ENCODE measurements at regions not wholly inside any gene's neighbourhood (a gene's known extent, or its start where the extent isn't known, plus 50 kb on each side); places are given as distances from the start of the nearest gene placed in this dataset.

DNA sequence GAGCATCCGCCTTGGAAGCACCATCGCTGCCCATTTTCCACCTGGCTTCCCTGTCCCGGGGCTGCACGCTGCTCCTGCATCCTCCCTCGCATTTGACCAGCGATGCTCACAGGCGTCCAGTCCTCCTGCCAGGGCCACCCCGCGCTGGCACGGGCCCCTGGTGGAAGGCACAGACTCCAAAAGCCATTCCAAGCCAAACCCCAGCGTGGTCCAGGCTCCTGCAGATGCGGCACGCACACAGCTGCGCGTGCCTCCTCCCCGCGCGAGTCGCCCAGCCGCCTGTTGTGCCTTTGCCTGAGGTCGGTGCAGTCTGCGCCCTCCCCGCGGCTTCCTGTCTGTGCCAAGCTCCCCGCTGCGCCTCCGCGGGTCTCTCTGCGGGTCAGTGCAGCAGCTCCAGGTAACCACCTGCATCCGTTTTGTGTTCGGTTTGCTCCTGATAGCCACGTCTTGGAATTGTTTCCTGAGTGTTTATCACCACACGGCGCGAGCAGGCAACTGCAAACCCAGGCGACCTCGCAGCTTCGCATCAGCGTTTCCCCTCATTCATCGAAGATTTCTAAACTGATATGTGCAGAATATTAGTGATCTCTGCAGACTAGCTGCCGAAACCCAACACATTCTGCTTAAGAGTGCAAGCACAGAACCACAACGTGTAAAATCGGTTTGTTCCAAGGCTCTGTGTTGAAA is 65.2 kb upstream of the SALL3 start:
- H3K27me3 Mint-ChIP-seq (ENCODE audit: low read depth) = no peaks in the 10 kb centered on the region
- no peak overlapping the region for H3K27ac Mint-ChIP-seq
- ATAC-seq (replicated peaks in 1 of 2) (no peak), DNase-seq (no peak)
- H3K36me3 Mint-ChIP-seq (ENCODE audit: insufficient read depth in 2 of 2) = peaks cover 0 to 4% of the 10 kb centered on the region in 2 donors
- peaks cover 4 to 7% of the 10 kb centered on the region in 2 donors for H3K9me3 Mint-ChIP-seq
- no peaks in the 10 kb centered on the region for H3K4me1 Mint-ChIP-seq (ENCODE audit: low read depth)
- no peak overlapping the region for H3K4me3 Mint-ChIP-seq

DNA sequence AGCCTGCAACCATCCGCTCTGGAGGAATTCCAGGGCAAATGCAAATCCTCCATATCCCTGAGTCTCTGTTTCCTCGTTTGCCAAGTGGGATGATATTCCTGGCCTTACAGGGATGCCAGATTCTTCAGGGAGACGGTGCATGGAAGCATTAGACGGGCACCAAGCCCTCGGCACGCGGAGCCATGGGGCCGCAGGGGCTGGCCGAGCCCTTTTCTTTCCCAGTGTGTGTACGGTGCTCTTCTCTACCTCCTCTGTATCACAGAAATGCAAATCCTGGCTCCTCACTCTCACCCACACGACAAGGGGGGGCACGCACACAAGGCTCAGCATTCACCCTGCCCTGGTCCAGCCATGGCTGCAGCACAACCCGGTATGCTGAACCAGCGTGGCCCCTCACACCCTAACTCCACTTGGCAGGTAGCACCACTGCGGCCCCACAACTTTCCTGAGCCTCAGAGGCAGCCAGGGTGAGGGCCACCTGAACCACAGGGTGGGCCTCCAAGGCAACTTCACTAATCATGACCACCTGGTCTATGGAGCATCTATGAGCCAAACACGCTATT is 64.1 kb upstream of the SALL3 start:
- no peaks in the 10 kb centered on the region for H3K4me1 Mint-ChIP-seq (ENCODE audit: low read depth)
- H3K4me3 Mint-ChIP-seq = no peak overlapping the region
- H3K9me3 Mint-ChIP-seq = peaks cover 4 to 7% of the 10 kb centered on the region in 2 donors
- no peak overlapping the region for H3K27ac Mint-ChIP-seq
- peaks cover 0 to 4% of the 10 kb centered on the region in 2 donors for H3K36me3 Mint-ChIP-seq (ENCODE audit: insufficient read depth in 2 of 2)
- DNase-seq = no peak
- no peaks in the 10 kb centered on the region for H3K27me3 Mint-ChIP-seq (ENCODE audit: low read depth)
- no peak for ATAC-seq (replicated peaks in 1 of 2)

- Mint-ChIP-seq H3K4me3 (no peak overlapping the region), H3K9me3 (peaks cover 4 to 7% of the 10 kb centered on the region in 2 donors), H3K4me1 (ENCODE audit: low read depth) (no peaks in the 10 kb centered on the region), H3K36me3 (ENCODE audit: insufficient read depth in 2 of 2) (peaks cover 0 to 4% of the 10 kb centered on the region in 2 donors), H3K27me3 (ENCODE audit: low read depth) (no peaks in the 10 kb centered on the region), H3K27ac (no peak overlapping the region)
- ATAC-seq (replicated peaks in 1 of 2) = no peak
- DNase-seq = no peak
Observed at GRCh38 chr18:78918707-78919106, 60.9 kb upstream of the SALL3 start.

DNA sequence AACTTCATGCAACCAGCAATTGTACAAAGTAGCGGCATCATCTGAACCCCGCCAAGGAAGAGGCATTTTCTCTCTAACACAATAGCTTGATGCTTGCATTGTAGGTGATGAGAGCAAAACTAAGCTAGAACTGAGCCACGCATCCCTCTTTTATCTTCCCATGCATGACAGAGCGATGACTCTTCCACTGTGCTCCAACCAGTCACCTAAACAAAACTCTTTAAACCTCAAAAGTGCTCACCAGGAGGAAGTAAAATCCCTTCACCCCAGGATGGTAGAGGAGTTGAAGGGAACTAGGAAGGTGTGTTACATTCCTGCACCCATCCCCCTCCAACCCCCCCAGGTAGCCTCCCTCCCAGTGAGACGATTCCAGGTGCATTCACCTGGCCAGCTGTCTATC is 59.7 kb upstream of the SALL3 start:
- no peak overlapping the region for H3K27ac Mint-ChIP-seq
- no peak overlapping the region for H3K4me3 Mint-ChIP-seq
- peaks cover 0 to 4% of the 10 kb centered on the region in 2 donors for H3K36me3 Mint-ChIP-seq (ENCODE audit: insufficient read depth in 2 of 2)
- no peaks in the 10 kb centered on the region for H3K27me3 Mint-ChIP-seq (ENCODE audit: low read depth)
- no peak for ATAC-seq (replicated peaks in 1 of 2)
- no peaks in the 10 kb centered on the region for H3K4me1 Mint-ChIP-seq (ENCODE audit: low read depth)
- no peak for DNase-seq
- H3K9me3 Mint-ChIP-seq = peaks cover 4 to 7% of the 10 kb centered on the region in 2 donors

DNA sequence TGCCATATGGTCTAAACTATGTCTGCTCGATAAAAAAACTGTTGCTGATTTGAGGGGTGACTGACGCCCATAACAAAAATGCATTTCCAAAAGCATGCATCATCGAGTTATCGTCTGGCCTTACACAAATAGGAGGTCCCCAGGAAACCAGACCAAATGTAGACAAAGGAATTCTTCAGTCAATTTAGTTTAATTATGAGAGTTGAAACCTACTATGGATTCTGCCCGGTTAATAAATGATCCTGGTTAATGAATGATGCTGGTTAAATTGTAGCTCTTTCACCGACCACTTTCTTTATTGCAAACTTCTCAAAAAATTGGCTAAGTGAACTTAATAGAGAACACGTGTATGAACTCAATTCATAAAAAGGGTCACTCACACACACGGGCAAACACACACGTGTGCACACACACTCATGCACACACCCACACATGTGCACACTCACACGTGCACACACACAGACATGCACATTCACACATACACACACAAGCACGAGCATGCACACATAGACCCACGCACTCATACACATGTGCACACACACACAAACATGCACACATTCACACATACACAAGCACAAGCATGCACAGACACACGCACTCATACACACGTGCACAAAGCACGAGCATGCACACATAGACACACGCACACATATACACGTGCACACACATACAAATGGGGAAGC is 59.0 kb upstream of the SALL3 start:
- no peak for DNase-seq
- peaks cover 0 to 4% of the 10 kb centered on the region in 2 donors for H3K36me3 Mint-ChIP-seq (ENCODE audit: insufficient read depth in 2 of 2)
- H3K9me3 Mint-ChIP-seq = peaks cover 4 to 7% of the 10 kb centered on the region in 2 donors
- H3K27me3 Mint-ChIP-seq (ENCODE audit: low read depth) = no peaks in the 10 kb centered on the region
- H3K4me1 Mint-ChIP-seq (ENCODE audit: low read depth) = no peaks in the 10 kb centered on the region
- ATAC-seq (replicated peaks in 1 of 2) = no peak
- no peak overlapping the region for H3K4me3 Mint-ChIP-seq
- no peak overlapping the region for H3K27ac Mint-ChIP-seq

DNA sequence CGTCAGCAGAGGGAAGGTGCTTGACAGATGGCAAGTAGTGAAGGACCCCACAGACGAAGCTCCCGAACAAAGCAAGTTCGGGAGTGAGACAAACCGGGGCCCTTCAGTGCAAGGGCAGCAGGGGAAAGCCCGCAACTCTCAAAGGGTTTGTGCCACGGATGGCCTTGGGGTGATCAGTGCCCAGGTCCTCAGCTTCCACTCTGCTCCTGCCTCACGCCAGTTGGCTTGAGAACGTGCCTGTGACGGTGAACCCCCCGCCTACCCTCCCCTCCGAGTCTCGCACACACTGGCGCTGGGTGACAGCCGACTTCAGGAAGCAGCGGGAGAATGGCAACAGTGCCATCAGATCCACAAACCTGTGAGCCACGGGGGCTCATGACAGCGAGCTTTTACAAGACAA is 56.8 kb upstream of the SALL3 start:
- Mint-ChIP-seq H3K36me3 (ENCODE audit: insufficient read depth in 2 of 2) (no peaks in the 10 kb centered on the region), H3K4me1 (ENCODE audit: low read depth) (no peaks in the 10 kb centered on the region), H3K27me3 (ENCODE audit: low read depth) (no peaks in the 10 kb centered on the region), H3K4me3 (no peak overlapping the region), H3K9me3 (peaks cover 0 to 2% of the 10 kb centered on the region in 2 donors), H3K27ac (no peak overlapping the region)
- DNase-seq (no peak), ATAC-seq (replicated peaks in 1 of 2) (no peak)

DNA sequence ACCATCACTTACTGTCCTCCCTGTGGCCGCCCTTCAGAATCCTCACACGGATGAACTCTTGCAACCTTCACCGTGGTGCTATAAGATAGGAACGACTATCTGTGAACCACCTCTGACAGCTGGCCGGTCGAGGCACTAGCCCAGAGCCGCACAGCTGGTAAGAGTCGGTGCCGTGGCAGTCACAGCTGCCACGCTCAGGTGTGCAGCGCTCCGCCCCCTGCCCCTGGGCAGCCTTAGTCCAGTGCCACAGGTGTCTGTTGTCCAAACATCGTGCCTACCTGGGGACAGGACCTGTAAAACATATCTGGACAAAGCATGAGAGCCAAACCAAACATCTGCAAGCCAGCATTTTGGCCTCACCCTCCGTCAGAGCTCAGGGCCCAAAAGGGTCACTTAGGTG is 55.3 kb upstream of the SALL3 start:
- no peaks in the 10 kb centered on the region for H3K36me3 Mint-ChIP-seq (ENCODE audit: insufficient read depth in 2 of 2)
- no peaks in the 10 kb centered on the region for H3K27me3 Mint-ChIP-seq (ENCODE audit: low read depth)
- H3K9me3 Mint-ChIP-seq = no peaks in the 10 kb centered on the region
- no peak overlapping the region for H3K4me3 Mint-ChIP-seq
- H3K4me1 Mint-ChIP-seq (ENCODE audit: low read depth) = no peaks in the 10 kb centered on the region
- ATAC-seq (replicated peaks in 1 of 2) (no peak), DNase-seq (no peak)
- H3K27ac Mint-ChIP-seq = no peak overlapping the region

DNA sequence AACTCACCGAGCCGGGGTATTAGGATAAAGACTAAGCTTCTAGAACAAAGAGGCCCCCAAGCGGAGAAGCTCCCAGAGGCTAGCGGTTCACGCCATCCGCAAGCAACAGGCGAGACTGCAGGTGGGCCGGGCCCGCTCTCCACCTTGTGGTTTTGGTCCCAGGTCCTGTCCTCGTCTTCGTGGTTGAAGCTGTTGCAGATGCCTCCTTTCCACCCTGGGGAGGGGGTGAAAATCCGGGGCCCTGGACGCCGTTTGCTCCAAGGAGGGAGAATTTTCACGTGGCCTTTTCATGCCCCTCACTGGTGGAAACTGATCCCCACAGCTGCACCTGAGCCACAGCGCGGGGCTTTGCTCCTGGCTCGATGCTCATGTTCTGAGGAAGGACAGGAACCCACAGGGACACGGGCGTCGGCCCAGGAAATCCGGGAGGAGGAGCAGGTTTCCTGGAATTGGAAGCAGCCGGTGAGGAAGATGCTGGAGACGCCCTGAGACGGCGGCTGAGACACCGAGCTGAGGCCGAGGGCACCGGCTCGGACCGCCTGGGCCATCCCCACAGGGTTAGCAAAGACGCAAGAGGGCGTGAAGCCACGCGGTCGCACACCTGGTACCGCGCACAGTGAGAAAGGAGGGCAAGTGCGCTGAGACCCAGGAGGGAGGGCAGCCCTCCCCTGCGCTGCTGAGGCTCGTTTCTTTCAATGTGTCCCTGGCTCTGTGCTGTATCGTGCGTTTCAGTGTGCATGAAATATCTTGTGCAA is 54.7 kb upstream of the SALL3 start:
- DNase-seq = no peak
- H3K27ac Mint-ChIP-seq = no peak overlapping the region
- H3K9me3 Mint-ChIP-seq = no peaks in the 10 kb centered on the region
- H3K27me3 Mint-ChIP-seq (ENCODE audit: low read depth) = no peaks in the 10 kb centered on the region
- H3K36me3 Mint-ChIP-seq (ENCODE audit: insufficient read depth in 2 of 2) = no peaks in the 10 kb centered on the region
- no peak overlapping the region for H3K4me3 Mint-ChIP-seq
- ATAC-seq (replicated peaks in 1 of 2) = no peak
- no peaks in the 10 kb centered on the region for H3K4me1 Mint-ChIP-seq (ENCODE audit: low read depth)

- H3K27me3 Mint-ChIP-seq (ENCODE audit: low read depth) = no peaks in the 10 kb centered on the region
- H3K9me3 Mint-ChIP-seq = no peaks in the 10 kb centered on the region
- H3K4me1 Mint-ChIP-seq (ENCODE audit: low read depth) = no peaks in the 10 kb centered on the region
- H3K36me3 Mint-ChIP-seq (ENCODE audit: insufficient read depth in 2 of 2) = no peaks in the 10 kb centered on the region
- no peak for ATAC-seq (replicated peaks in 1 of 2)
- H3K4me3 Mint-ChIP-seq = no peak overlapping the region
- no peak overlapping the region for H3K27ac Mint-ChIP-seq
- no peak for DNase-seq
Observed at GRCh38 chr18:78925557-78926242, 53.9 kb upstream of the SALL3 start.

DNA sequence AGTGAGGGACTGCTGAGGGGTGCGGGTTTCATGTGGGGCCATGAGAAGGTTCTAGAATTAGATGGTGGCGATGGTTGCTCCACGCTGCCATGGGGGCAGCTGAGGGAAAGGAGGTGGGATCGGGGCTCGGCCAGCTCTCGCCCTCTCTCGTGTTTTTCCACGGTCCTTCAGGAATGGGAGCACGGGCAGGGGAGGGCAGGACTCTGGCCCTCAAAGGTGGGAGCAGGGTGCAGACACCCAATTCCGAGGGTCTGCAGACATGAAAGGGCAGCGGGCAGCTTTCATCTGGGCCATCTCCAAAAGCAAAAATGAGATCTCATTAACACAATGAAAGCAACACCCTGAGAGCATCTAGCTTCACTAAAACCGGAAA is 53.4 kb upstream of the SALL3 start:
- Mint-ChIP-seq H3K36me3 (ENCODE audit: insufficient read depth in 2 of 2) (no peaks in the 10 kb centered on the region), H3K4me1 (ENCODE audit: low read depth) (no peaks in the 10 kb centered on the region), H3K27ac (no peak overlapping the region), H3K9me3 (no peaks in the 10 kb centered on the region), H3K4me3 (no peak overlapping the region), H3K27me3 (ENCODE audit: low read depth) (no peaks in the 10 kb centered on the region)
- DNase-seq (no peak), ATAC-seq (replicated peaks in 1 of 2) (no peak)

DNA sequence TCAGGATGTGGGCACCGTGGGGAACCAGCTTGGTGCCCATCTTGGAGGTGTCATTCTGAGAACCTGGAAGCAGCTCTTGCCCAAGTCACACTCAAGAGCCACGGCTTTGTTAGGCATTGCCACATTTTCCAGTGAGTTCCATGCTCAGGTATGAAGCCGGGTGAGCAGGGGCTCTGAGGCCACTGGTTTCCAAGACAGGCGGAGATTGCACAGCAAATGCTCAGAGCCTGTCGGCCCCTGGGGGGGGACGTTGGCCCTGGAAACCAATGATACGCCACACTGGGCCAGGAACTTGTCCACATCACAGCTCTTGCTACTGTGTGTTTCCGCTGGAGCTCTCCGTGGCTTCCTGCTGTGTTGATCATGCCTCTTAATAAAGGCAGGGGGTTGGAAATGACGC is 52.5 kb upstream of the SALL3 start:
- no peaks in the 10 kb centered on the region for H3K27me3 Mint-ChIP-seq (ENCODE audit: low read depth)
- no peak overlapping the region for H3K27ac Mint-ChIP-seq
- ATAC-seq (replicated peaks in 1 of 2) (no peak), DNase-seq (no peak)
- no peak overlapping the region for H3K4me3 Mint-ChIP-seq
- no peaks in the 10 kb centered on the region for H3K36me3 Mint-ChIP-seq (ENCODE audit: insufficient read depth in 2 of 2)
- H3K4me1 Mint-ChIP-seq (ENCODE audit: low read depth) = no peaks in the 10 kb centered on the region
- H3K9me3 Mint-ChIP-seq = no peaks in the 10 kb centered on the region

DNA sequence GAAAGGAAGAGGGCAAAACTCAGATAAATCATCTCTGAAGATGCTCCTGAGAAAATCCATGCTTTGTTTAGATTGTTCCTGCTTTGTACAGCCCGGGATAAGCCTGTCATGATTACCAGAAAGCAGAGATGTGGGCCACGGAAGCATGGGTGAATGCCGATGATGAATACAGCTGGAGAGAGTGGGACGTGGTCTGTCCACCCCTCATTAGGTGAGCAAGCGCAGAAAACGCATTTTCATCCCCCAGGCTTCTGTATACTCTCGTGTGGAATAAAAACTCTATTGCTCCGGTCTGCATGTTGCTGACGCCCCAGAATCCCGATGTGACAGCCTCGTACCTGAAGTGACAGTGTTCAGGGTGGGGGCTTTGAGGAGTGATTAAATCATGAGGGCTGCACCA is 52.0 kb upstream of the SALL3 start:
- Mint-ChIP-seq H3K27ac (no peak overlapping the region), H3K4me3 (no peak overlapping the region), H3K4me1 (ENCODE audit: low read depth) (no peaks in the 10 kb centered on the region), H3K36me3 (ENCODE audit: insufficient read depth in 2 of 2) (no peaks in the 10 kb centered on the region), H3K9me3 (no peaks in the 10 kb centered on the region), H3K27me3 (ENCODE audit: low read depth) (no peaks in the 10 kb centered on the region)
- ATAC-seq (replicated peaks in 1 of 2) = no peak
- DNase-seq = no peak

- no peaks in the 10 kb centered on the region for H3K4me1 Mint-ChIP-seq (ENCODE audit: low read depth)
- DNase-seq (no peak), ATAC-seq (replicated peaks in 1 of 2) (no peak)
- H3K9me3 Mint-ChIP-seq = no peaks in the 10 kb centered on the region
- H3K27ac Mint-ChIP-seq = no peak overlapping the region
- H3K4me3 Mint-ChIP-seq = no peak overlapping the region
- no peaks in the 10 kb centered on the region for H3K36me3 Mint-ChIP-seq (ENCODE audit: insufficient read depth in 2 of 2)
- H3K27me3 Mint-ChIP-seq (ENCODE audit: low read depth) = no peaks in the 10 kb centered on the region
Observed at GRCh38 chr18:78928076-78928475, 51.5 kb upstream of the SALL3 start.

All from activated T-cell treated with anti-CD3 and anti-CD28 coated beads, Interleukin-2, amount 50 U/mL, for 72 hours (primary cell).